ENCODE measurements at regions not wholly inside any gene's neighbourhood (a gene's known extent, or its start where the extent isn't known, plus 50 kb on each side); places are given as distances from the start of the nearest gene placed in this dataset.

DNA sequence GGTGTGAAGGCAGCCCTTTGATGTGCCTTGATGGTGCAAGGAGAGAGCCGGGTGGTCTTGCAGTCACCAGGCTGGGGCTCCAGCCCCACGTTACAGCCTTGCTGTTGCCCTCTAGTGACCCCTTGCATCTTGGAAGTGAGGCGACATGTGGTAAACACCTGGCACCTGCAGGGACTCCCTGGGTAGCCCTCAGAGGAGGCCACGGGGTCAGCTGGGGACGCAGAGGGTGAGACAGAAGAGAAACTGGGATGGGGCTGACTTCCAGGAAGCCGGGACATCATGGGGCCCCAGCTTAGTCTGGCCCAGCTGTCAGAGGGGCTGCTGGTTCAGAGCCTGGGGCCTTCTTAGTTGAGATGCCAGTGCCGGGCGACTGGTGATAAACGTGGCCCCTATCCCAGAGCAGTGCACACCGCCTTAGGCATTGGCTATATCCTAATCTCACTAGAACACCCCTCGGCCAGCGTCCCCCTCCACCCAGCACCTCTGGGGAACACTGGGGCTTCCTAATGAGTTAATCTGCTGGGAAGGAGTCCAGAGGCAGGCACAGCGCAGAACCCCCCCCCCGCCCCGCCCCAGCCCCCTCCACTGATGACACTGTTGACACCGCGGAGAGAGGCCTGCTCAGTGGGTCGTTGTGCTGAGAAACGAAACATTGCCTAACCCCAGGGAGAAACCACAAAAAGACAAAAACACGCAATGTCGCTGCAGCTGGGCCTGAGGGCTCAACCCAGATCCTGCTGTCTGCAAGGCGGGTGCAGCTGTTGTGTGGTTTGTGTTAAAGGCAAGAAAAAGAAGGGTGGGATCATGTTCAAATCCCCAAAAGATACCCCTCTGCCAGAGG is 60.5 kb upstream of the KLF13 start:
- TF ChIP-seq, protein P1, sequence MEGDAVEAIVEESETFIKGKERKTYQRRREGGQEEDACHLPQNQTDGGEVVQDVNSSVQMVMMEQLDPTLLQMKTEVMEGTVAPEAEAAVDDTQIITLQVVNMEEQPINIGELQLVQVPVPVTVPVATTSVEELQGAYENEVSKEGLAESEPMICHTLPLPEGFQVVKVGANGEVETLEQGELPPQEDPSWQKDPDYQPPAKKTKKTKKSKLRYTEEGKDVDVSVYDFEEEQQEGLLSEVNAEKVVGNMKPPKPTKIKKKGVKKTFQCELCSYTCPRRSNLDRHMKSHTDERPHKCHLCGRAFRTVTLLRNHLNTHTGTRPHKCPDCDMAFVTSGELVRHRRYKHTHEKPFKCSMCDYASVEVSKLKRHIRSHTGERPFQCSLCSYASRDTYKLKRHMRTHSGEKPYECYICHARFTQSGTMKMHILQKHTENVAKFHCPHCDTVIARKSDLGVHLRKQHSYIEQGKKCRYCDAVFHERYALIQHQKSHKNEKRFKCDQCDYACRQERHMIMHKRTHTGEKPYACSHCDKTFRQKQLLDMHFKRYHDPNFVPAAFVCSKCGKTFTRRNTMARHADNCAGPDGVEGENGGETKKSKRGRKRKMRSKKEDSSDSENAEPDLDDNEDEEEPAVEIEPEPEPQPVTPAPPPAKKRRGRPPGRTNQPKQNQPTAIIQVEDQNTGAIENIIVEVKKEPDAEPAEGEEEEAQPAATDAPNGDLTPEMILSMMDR (IDR thresholded peaks at IDR 0.05): no peak
- TF ChIP-seq, protein P2, sequence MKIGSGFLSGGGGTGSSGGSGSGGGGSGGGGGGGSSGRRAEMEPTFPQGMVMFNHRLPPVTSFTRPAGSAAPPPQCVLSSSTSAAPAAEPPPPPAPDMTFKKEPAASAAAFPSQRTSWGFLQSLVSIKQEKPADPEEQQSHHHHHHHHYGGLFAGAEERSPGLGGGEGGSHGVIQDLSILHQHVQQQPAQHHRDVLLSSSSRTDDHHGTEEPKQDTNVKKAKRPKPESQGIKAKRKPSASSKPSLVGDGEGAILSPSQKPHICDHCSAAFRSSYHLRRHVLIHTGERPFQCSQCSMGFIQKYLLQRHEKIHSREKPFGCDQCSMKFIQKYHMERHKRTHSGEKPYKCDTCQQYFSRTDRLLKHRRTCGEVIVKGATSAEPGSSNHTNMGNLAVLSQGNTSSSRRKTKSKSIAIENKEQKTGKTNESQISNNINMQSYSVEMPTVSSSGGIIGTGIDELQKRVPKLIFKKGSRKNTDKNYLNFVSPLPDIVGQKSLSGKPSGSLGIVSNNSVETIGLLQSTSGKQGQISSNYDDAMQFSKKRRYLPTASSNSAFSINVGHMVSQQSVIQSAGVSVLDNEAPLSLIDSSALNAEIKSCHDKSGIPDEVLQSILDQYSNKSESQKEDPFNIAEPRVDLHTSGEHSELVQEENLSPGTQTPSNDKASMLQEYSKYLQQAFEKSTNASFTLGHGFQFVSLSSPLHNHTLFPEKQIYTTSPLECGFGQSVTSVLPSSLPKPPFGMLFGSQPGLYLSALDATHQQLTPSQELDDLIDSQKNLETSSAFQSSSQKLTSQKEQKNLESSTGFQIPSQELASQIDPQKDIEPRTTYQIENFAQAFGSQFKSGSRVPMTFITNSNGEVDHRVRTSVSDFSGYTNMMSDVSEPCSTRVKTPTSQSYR (CRISPR knock-in tag; IDR thresholded peaks at IDR 0.05): no peak

All from WTC11 (cell line).